ENCODE measurements at regions not wholly inside any gene's neighbourhood (a gene's known extent, or its start where the extent isn't known, plus 50 kb on each side); places are given as distances from the start of the nearest gene placed in this dataset.

GRCh38 chr5:106367281-106367680 lies 1303.5 kb downstream of the EFNA5 start:
- Histone ChIP-seq H3K27me3 (no peaks in the 10 kb centered on the region), H3K4me3 (no peak overlapping the region), H3K27ac (no peak overlapping the region), H3K36me3 (no peaks in the 10 kb centered on the region), H3K4me1 (no peaks in the 10 kb centered on the region), H3K9me3 (peaks cover 0 to 3% (median 0%) of the 10 kb centered on the region in 4 donors)
- no peak for ATAC-seq (ENCODE audit: low FRiP score in 2 of 2)
- 85 to 95% methylated on average over 1 of the region's 1 CpG for WGBS, 2 donors
- no peak for DNase-seq
- TF ChIP-seq CTCF (IDR thresholded peaks at IDR 0.05) = no peak

GRCh38 chr5:106363578-106363977 lies 1307.2 kb downstream of the EFNA5 start:
- no peak overlapping the region for H3K27ac ChIP-seq
- no peak overlapping the region for H3K4me3 ChIP-seq
- no peaks in the 10 kb centered on the region for H3K27me3 ChIP-seq
- 92 to 96% methylated on average over 1 of the region's 1 CpG for WGBS, 2 donors
- H3K36me3 ChIP-seq = no peaks in the 10 kb centered on the region
- H3K4me1 ChIP-seq = no peaks in the 10 kb centered on the region
- no peak for TF ChIP-seq POLR2A (IDR thresholded peaks at IDR 0.05)
- no peak for TF ChIP-seq CTCF (IDR thresholded peaks at IDR 0.05)
- no peak for TF ChIP-seq EP300 (IDR thresholded peaks at IDR 0.05)
- no peak for TF ChIP-seq POLR2AphosphoS5 (IDR thresholded peaks at IDR 0.05)
- ATAC-seq (ENCODE audit: low FRiP score in 2 of 2) (no peak), DNase-seq (no peak)
- peaks cover 0 to 7% (median 0%) of the 10 kb centered on the region in 4 donors for H3K9me3 ChIP-seq

- DNase-seq (no peak), ATAC-seq (ENCODE audit: low FRiP score in 2 of 2) (no peak)
- TF ChIP-seq POLR2AphosphoS5 (IDR thresholded peaks at IDR 0.05) (no peak), EP300 (IDR thresholded peaks at IDR 0.05) (no peak), CTCF (IDR thresholded peaks at IDR 0.05) (no peak), POLR2A (IDR thresholded peaks at IDR 0.05) (no peak)
- H3K4me1 ChIP-seq = no peaks in the 10 kb centered on the region
- no peaks in the 10 kb centered on the region for H3K36me3 ChIP-seq
- H3K9me3 ChIP-seq = peaks cover 0 to 7% (median 0%) of the 10 kb centered on the region in 4 donors
- no peaks in the 10 kb centered on the region for H3K27me3 ChIP-seq
- WGBS, 2 donors = 69% methylated on average over 1 of the region's 1 CpG
- no peak overlapping the region for H3K27ac ChIP-seq
- no peak overlapping the region for H3K4me3 ChIP-seq
These were observed 1308.8 kb downstream of the EFNA5 start for GRCh38 chr5:106361905-106362304.

- Histone ChIP-seq H3K4me1 (no peaks in the 10 kb centered on the region), H3K4me3 (no peak overlapping the region), H3K9me3 (peaks cover 0 to 1% (median 0%) of the 10 kb centered on the region in 4 donors), H3K27ac (no peak overlapping the region), H3K27me3 (no peaks in the 10 kb centered on the region), H3K36me3 (no peaks in the 10 kb centered on the region)
- ATAC-seq (ENCODE audit: low FRiP score in 2 of 2) (no peak), DNase-seq (no peak)
- 82 to 83% methylated on average over 2 of the region's 2 CpGs for WGBS, 2 donors
- no peak for TF ChIP-seq POLR2AphosphoS5 (IDR thresholded peaks at IDR 0.05)
- no peak for TF ChIP-seq EP300 (IDR thresholded peaks at IDR 0.05)
- TF ChIP-seq CTCF (IDR thresholded peaks at IDR 0.05) = no peak
- TF ChIP-seq POLR2A (IDR thresholded peaks at IDR 0.05) = no peak
These were observed 1339.3 kb downstream of the EFNA5 start for GRCh38 chr5:106331415-106331814.

GRCh38 chr5:106324356-106324755 lies 1346.4 kb downstream of the EFNA5 start:
- Histone ChIP-seq H3K27ac (no peak overlapping the region), H3K4me3 (no peak overlapping the region), H3K27me3 (no peaks in the 10 kb centered on the region), H3K4me1 (no peaks in the 10 kb centered on the region), H3K9me3 (peaks cover 0 to 4% (median 0%) of the 10 kb centered on the region in 4 donors), H3K36me3 (no peaks in the 10 kb centered on the region)
- 86 to 95% methylated on average over 2 of the region's 2 CpGs for WGBS, 2 donors
- ATAC-seq (ENCODE audit: low FRiP score in 2 of 2) (no peak), DNase-seq (no peak)
- TF ChIP-seq CTCF (IDR thresholded peaks at IDR 0.05) (no peak), EP300 (IDR thresholded peaks at IDR 0.05) (no peak), POLR2A (IDR thresholded peaks at IDR 0.05) (no peak), POLR2AphosphoS5 (IDR thresholded peaks at IDR 0.05) (no peak)
